WTC11 (cell line): ENCODE measurements at regions not wholly inside any gene's neighbourhood (a gene's known extent, or its start where the extent isn't known, plus 50 kb on each side); places are given as distances from the start of the nearest gene placed in this dataset.

Experiments
- ATF3 ChIP-seq: sonication (generic); formaldehyde crosslinking; conservative IDR thresholded peaks from 2 replicates; pipeline ENCODE4 v1.8.1; 2022; ENCODE audit warnings: mild to moderate bottlenecking, missing genetic modification reagents
- CREB1 ChIP-seq: sonication (generic); formaldehyde crosslinking; IDR thresholded peaks from 2 replicates; pipeline ENCODE4 v1.8.0; 2023; ENCODE audit warnings: mild to moderate bottlenecking, missing genetic modification reagents
- CTCF ChIP-seq: fragments of 200-600 bp; IDR thresholded peaks from 2 replicates; pipeline ENCODE4 v1.8.0; 2022; ENCODE audit warnings: antibody characterized with exemption
- TEAD4 ChIP-seq: sonication (generic); formaldehyde crosslinking; IDR thresholded peaks from 2 replicates; pipeline ENCODE4 v1.8.0; 2022; ENCODE audit warnings: mild to moderate bottlenecking, missing genetic modification reagents

GRCh38 chr14:62071039-62071438 is 308.8 kb downstream of the SNAPC1 start:
- TF ChIP-seq CTCF, result no peak
- TF ChIP-seq TEAD4 (CRISPR knock-in tag), result no peak
- no peak for TF ChIP-seq ATF3 (CRISPR knock-in tag)
- no peak for TF ChIP-seq CREB1 (CRISPR knock-in tag)
